ENCODE measurements at regions not wholly inside any gene's neighbourhood (a gene's known extent, or its start where the extent isn't known, plus 50 kb on each side); places are given as distances from the start of the nearest gene placed in this dataset.

- DNase-seq: no peak
Observed at GRCh38 chr2:19746611-19747309, 155.0 kb downstream of the TTC32 start.

GRCh38 chr2:19746137-19746600, 155.6 kb downstream of the TTC32 start:
- no peak for DNase-seq

DNA sequence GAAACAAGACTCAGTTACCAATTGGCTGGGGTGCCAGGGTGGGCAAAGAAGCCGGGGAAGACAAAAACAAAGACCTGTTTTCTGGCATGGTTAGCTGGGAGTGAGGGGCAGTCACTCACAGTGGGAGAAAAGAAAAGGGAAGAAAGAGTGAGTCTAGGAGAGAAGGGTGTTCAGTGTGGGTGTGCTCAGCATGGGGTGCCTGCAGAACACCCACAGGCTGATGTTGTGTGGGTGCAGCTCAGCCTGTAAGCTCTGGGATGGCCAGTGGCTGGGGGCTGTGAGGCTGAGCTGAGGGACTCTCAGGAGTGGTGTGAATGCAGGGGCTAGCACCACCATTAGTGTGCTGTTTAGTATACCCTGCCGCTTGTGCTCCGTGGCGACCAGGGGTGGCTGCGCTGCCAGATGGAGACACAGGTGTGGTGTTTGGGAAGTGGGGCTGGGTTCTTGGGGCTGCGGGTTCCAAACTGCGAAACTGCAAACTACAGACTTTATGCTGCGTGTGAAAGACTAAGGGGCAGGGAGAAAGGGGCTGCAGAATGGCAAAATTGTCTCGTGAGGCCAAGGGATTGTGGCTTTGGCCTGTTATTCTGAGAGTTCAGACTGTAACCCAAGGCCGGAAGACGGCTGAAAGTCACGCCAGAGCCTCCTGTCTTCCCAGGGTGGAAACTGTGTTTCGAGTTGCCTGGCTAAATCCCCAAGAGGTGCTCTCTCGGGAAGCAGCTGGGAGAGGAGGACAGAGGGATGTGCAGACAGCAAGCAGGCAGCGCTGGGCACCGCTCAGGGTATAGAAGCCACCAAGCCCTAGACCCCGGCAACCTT, 156.3 kb downstream of the TTC32 start:
- no peak for DNase-seq

DNA sequence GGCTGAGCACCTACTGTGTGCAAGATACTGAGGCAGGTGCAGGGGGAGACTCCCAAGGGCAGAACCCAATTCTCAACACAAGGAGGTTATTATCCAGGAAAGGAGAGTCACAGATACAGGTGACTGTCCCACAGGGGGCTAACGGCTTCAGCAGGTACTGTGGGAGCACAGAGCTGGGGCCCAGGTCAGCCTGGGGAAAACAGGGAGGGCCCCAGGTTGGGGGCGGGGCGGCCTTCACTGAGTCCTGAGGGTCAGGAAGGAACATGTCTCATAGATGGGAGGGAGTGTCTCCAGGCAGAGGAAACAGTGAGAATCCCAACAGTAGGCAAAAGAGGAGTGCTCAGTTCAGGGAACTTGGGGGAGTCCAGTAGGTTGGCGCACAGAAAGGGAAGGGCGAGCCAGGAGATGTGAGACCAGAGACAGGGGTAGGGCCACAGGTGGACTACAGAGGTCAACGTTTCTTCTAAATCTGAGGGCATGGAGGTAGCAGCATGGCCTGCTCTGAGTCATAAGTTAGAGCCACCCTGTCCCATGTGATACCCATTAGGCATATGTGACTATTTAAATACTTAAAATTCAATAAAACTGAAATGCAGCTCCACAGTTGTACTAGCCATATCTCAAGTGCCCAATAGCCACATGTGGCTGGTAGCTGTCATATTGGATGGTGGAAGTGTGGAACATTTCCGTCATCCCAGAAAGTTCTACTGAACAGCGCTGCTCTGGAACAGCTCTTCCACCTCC, 157.2 kb downstream of the TTC32 start:
- DNase-seq: no peak

- no peak for DNase-seq
Observed at GRCh38 chr2:19743641-19744040, 158.1 kb downstream of the TTC32 start.

GRCh38 chr2:19742872-19743271, 158.9 kb downstream of the TTC32 start:
- DNase-seq: no peak

DNA sequence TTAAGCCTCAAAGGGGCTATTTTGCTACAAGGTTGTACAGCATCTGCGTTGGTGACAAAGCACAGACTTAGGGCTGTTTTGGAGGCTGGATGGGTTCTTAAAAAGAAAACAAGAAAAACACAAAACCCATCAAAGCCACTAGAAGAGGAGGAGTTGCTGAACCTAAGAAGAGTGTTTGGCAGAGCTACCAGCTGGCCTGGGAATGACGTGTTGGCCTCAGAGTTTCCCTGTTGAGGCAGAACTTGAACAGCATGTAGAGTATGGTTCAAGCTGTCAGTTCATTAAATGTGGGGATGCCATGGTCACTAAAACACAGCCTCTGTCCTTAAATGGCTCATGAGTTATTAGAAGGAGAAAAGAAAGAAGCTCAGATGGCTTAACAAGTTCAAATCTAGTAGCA, 162.5 kb downstream of the TTC32 start:
- no peak for DNase-seq

DNA sequence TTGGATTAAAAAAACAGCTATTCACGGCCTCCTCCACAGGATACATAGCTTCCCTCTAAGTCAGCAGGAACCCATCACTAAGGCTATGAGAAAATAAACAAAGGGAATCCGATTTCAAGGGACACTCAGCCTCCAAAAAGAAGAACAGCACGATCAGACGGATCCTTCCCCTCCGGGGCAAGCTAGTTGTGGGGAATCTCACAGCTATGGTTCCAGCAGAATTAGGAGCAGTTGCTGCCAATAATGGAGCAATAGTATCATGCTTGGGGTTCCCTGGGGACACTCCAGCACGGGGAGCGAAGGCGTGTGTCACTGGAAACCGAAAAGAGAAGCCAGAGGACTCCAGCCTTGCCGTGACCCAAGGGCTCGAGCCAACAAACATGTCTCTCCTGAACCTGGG, 163.1 kb downstream of the TTC32 start:
- DNase-seq: peak; percentile 69

DNA sequence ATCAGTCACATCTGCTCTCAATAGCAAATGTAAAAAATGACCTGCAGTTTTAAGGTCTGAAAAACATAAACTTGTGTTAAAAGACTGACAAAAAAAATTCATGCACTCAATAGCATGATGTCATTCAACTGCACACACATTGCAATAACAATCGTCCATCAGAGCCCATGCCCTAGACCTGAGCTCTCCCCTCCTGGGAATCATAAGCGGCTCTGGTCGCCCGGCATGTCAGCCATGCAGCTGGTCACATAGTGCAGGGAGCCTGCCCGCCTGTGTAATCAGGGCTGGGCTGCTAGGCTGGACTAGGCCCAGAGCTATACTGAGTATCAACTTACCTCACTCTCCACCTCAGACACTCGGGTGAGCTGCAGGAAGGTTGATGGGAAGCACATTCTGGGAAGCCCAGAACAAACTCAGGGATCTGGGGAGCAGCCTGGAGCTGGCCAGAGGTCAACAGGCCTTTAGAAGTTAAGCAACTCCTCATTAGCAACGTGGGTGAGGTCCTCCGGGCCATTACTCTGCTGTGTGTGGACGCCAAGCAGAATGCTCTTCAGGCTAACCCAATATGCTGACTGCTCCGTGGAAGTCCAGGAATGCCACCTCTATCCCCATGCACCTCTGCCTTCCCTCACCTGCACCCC, 165.5 kb downstream of the TTC32 start:
- DNase-seq: no peak

DNA sequence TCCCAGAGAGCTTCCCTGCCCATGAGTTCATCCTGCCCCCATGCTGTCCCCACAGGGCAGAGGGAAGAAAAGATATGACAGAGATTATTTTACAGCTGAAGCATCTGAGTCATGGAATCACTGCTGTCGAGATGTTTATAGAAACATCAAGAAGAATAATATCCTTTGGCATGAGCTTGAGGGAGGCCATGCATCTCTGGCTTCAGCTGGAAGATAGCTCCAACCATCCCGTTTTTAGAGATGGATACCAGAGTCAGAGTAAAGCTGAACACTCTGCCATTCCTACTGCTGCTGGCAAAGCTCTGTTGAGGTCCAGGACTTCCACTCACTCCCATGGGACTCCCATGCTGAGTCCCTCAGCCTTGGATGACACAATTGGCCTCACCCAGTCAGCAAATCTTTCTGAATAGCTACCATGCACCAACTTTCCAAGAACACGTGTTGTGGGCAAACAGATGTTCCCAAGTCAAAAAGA, 167.8 kb downstream of the TTC32 start:
- peak; percentile 74 for DNase-seq

GRCh38 chr2:19733390-19733789, 168.4 kb downstream of the TTC32 start:
- DNase-seq: no peak

GRCh38 chr2:19732255-19732654, 169.5 kb downstream of the TTC32 start:
- no peak for DNase-seq

DNA sequence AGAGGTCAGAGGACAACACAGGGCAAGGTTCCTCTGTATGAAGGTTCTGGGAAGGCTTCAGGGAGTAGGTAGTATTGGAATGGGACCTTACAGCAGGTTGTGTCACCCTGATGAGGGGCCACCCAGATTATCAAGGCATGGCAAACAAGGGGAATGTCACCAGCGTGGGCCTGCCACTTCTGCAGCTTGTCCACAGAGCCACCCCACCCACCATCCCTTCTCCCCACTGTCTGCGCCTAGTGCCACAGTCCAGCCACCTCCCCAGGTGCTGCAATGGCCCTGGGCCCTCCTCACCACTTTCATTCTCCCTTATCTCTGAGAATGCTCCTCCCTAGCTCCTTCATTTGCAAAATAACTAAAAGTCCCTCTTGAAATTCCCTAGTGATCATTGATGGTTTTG, 170.3 kb downstream of the TTC32 start:
- no peak for DNase-seq

GRCh38 chr2:19731037-19731436, 170.7 kb downstream of the TTC32 start:
- DNase-seq: no peak

DNA sequence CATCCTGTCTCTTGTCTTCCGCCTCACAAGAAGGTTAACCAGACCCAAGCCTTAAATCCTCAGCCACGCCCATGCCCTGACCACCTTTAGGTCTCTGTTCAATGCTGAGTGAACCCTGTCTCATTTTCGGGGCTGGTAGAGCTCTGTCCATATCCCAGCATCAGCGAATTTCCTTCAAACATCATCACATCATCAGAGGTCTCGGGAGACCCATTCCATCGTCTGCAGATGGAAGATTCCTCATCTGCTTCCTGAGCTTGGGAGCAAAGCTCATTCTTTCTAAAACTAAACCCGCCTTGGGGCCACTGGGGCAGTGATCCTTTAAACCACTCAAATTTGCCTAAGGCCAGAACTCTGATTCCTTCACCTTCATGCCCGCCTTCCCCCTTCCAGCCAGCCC, 173.7 kb downstream of the TTC32 start:
- DNase-seq: no peak

DNA sequence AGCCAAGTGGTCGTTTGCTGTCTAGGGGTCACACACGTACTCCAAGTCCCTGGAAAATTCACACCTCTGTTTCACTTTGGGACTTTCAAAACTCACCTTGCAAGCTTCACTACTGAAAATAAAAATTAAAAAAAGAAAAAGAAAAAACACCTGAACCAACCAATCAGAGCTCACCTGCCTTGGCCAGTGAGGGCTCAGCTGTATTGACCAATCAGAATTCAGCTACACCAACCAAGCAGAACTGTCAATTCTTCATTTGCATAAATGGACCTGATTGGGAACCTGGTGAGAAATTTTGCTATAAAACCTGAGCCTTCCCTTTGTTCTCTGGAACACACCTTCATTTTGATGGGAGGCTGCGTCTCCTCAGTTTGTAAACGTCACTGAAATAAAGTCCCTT, 176.4 kb downstream of the TTC32 start:
- no peak for DNase-seq

DNA sequence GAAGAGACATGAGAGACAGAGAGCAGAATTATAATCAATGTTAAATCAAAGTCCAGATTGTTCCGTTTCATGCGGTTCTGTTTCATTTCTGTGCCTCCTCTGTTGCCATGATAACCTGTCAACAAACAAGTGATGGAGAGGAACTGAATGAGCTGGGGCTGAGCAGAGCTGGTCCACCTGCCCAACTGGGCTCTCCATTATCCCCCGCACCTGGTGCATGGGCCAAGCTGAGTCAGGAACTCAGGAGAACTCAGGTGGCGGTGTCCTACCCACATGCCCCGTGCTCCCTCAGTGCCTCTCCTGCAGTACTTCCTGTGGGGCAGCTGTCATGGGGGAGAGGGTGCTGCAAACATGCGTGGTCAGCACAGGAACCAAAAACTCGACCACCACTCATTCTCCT, 178.8 kb downstream of the TTC32 start:
- DNase-seq: no peak

GRCh38 chr2:19722531-19722971, 179.2 kb downstream of the TTC32 start:
- no peak for DNase-seq

DNA sequence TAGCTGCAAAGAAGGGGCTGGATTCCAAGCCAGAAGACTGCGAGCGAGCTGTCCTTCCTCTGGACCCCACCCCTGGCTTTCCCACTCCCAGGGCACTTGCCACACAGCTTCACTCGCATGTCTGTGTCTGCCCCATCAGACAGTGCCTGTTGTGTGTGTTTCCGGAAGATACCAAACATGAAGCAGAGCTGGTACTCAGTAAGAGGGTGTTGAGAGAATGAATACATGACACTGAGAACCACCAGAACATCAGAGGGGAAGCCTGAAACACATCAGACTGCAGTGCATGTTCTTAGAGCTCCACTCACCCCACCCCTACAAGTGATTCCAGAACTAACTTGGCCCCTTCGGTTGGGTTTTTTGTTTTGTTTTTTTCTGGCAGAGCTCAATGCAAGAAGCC, 181.5 kb downstream of the TTC32 start:
- DNase-seq: no peak

DNA sequence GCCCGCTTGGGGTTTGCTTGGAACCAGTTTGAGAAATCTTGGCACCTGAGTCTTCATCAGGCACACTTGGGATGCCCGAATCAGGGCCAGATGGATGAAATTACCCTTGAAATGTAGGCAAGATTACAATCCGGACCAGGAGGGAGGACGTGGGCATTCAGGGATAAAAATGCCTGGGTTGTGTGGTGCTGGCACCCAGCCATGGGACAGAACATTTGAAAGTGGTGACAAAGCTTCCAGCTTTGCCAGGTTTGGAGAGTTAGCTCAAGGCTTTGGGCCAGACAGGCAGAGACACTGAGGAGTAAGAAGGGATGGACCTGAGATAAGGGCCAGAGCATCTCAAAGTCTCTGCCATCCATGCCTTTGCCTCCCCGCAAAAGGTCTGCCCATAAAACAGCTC, 182.2 kb downstream of the TTC32 start:
- no peak for DNase-seq

GRCh38 chr2:19717446-19717845, 184.3 kb downstream of the TTC32 start:
- DNase-seq: no peak

GRCh38 chr2:19714926-19715325, 186.9 kb downstream of the TTC32 start:
- DNase-seq: peak; percentile 39

DNA sequence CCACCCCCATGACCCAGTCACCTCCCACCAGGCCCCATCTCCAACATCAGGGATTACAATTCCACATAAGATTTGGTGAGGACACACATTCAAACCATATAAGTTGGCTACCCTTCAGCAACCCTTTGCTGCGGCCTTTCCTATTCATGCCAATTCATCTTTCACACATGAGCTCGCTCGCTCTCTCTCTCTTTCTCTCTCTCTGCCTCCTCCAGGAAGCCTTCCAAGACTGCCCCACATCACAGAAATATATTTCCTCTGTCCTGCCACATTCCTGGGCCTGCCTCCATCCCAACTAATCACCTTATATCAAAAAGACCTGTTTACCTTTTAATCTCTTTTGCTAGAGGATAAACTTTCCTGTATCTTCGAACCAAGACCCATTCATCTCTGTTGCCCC, 188.9 kb downstream of the TTC32 start:
- DNase-seq: no peak
